Parathyroid adenoma (tissue), 2 donors: ENCODE measurements at regions not wholly inside any gene's neighbourhood (a gene's known extent, or its start where the extent isn't known, plus 50 kb on each side); places are given as distances from the start of the nearest gene placed in this dataset.

Experiments used
- H2AFZ ChIP-seq: fragments of 300-600 bp; sonication (generic); one replicate; pipeline ENCODE4 v1.7.0; 2017; ENCODE audit warnings: antibody characterized with exemption, mild to moderate bottlenecking
- H3K27ac ChIP-seq: fragments of 300-600 bp; sonication (generic); one replicate; pipeline ENCODE4 v1.7.0; 2017
- H3K27me3 ChIP-seq: fragments of 300-600 bp; sonication (generic); one replicate; pipeline ENCODE4 v1.7.0; 2017; ENCODE audit warnings: low read length; ENCODE audit not compliant: control insufficient read depth, insufficient read depth
- H3K36me3 ChIP-seq: fragments of 300-600 bp; sonication (generic); one replicate; pipeline ENCODE4 v1.7.0; 2017; ENCODE audit warnings: low read length; ENCODE audit not compliant: control insufficient read depth, insufficient read depth
- H3K4me1 ChIP-seq: fragments of 300-600 bp; sonication (generic); one replicate; pipeline ENCODE4 v1.7.0; 2017; ENCODE audit warnings: control low read depth
- H3K4me2 ChIP-seq: fragments of 300-600 bp; sonication (generic); one replicate; pipeline ENCODE4 v1.7.0; 2017; ENCODE audit warnings: low read length
- H3K4me3 ChIP-seq: fragments of 300-600 bp; sonication (generic); one replicate; pipeline ENCODE4 v1.7.0; 2017; ENCODE audit warnings: low read depth, low read length
- H3K79me2 ChIP-seq: fragments of 300-600 bp; sonication (generic); one replicate; pipeline ENCODE4 v1.7.0; 2017; ENCODE audit warnings: control low read depth
- H3K9ac ChIP-seq: fragments of 300-600 bp; sonication (generic); one replicate; pipeline ENCODE4 v1.7.0; 2017; ENCODE audit warnings: mild to moderate bottlenecking
- H3K9me3 ChIP-seq: fragments of 300-600 bp; sonication (generic); one replicate; pipeline ENCODE4 v1.7.0; 2017; ENCODE audit warnings: low read length; ENCODE audit not compliant: control insufficient read depth
- TF ChIP-seq, protein P1 (sequence below): fragments of 300-600 bp; sonication (generic); IDR thresholded peaks from one replicate; pipeline ENCODE4 v1.7.0; 2017; ENCODE audit warnings: antibody characterized with exemption, mild to moderate bottlenecking
- donor health status: primary hyperparathyroidism.

GRCh38 chr6:40933864-40934263, 105.2 kb downstream of the UNC5CL start:
- Histone ChIP-seq H3K79me2 (no peaks in the 10 kb centered on the region), H2AFZ (no peak overlapping the region), H3K27me3 (no peaks in the 10 kb centered on the region), H3K36me3 (no peaks in the 10 kb centered on the region), H3K4me3 (no peak overlapping the region), H3K9ac (no peak overlapping the region), H3K4me2 (no peak overlapping the region), H3K27ac (no peak overlapping the region), H3K9me3 (no peaks in the 10 kb centered on the region), H3K4me1 (no peaks in the 10 kb centered on the region)
- TF ChIP-seq, protein P1, sequence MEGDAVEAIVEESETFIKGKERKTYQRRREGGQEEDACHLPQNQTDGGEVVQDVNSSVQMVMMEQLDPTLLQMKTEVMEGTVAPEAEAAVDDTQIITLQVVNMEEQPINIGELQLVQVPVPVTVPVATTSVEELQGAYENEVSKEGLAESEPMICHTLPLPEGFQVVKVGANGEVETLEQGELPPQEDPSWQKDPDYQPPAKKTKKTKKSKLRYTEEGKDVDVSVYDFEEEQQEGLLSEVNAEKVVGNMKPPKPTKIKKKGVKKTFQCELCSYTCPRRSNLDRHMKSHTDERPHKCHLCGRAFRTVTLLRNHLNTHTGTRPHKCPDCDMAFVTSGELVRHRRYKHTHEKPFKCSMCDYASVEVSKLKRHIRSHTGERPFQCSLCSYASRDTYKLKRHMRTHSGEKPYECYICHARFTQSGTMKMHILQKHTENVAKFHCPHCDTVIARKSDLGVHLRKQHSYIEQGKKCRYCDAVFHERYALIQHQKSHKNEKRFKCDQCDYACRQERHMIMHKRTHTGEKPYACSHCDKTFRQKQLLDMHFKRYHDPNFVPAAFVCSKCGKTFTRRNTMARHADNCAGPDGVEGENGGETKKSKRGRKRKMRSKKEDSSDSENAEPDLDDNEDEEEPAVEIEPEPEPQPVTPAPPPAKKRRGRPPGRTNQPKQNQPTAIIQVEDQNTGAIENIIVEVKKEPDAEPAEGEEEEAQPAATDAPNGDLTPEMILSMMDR: no peak

DNA sequence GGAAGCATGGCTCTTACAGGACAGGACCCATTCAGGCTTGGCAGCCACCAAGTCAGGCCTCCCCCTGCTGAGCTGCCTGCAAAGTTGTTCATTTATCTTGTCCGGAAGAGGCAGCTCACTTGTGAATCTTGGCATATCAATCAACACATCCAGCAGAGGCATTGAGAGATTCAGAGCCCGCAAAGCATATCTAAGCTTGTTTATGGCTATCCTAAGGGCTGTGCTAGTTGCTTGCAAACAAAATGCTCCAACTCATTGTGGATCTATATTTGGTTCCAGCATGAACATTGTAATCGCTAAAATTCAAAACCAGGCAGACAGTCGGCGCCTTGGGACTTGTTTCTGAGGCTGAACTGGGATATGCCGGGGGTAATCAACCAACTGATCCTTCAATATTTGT, 106.1 kb downstream of the UNC5CL start:
- Histone ChIP-seq H3K9me3 (no peaks in the 10 kb centered on the region), H3K79me2 (no peaks in the 10 kb centered on the region), H3K9ac (no peak overlapping the region), H2AFZ (no peak overlapping the region), H3K4me2 (no peak overlapping the region), H3K4me3 (no peak overlapping the region), H3K27me3 (no peaks in the 10 kb centered on the region), H3K4me1 (no peaks in the 10 kb centered on the region), H3K27ac (no peak overlapping the region), H3K36me3 (no peaks in the 10 kb centered on the region)
- TF ChIP-seq, protein P1: no peak

DNA sequence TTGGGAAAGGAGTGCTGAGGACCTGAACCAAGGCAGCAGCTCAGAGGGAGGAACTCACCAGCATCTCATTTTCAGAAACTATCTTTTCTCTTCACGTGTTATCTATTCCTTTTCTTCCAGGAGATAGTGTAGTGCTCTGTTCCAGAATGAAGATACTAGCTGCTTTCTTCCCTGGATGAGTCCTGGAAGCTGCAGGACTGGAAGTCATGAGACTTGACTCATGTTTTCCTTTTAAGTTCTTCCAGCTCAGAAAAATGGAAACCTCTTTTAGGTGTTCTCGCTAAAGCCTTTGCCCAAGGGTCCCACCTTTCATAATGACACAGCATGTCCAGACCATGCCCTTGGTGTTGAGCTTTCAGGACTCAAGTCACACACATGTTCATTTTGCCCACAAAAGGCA, 106.7 kb downstream of the UNC5CL start:
- no peak overlapping the region for H3K4me3 ChIP-seq
- no peaks in the 10 kb centered on the region for H3K4me1 ChIP-seq
- no peaks in the 10 kb centered on the region for H3K9me3 ChIP-seq
- TF ChIP-seq, protein P1: no peak
- no peak overlapping the region for H3K27ac ChIP-seq
- H3K27me3 ChIP-seq: no peaks in the 10 kb centered on the region
- no peaks in the 10 kb centered on the region for H3K79me2 ChIP-seq
- H3K36me3 ChIP-seq: no peaks in the 10 kb centered on the region
- no peak overlapping the region for H3K9ac ChIP-seq
- no peak overlapping the region for H3K4me2 ChIP-seq
- no peak overlapping the region for H2AFZ ChIP-seq

DNA sequence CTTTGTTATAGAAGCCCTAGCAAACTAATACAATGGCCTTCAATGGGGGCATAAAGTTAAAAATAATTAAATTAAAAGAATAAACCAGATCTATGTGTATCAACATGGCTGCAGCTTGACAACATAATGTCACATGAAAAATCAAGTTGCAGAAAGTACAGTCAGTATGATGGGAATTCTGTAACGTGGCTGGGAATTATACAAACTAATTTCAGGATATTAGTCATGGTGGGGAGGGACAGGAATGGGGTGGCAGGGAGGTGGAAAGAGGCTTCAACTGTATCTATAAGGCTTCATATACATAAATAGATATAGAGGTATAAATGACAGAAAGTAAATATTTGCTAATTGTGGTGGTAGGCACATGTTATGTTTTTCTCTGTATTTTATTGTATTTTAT, 107.1 kb downstream of the UNC5CL start:
- H3K4me1 ChIP-seq: no peaks in the 10 kb centered on the region
- no peak overlapping the region for H3K4me2 ChIP-seq
- H3K79me2 ChIP-seq: no peaks in the 10 kb centered on the region
- H3K4me3 ChIP-seq: no peak overlapping the region
- no peaks in the 10 kb centered on the region for H3K27me3 ChIP-seq
- H3K36me3 ChIP-seq: no peaks in the 10 kb centered on the region
- TF ChIP-seq, protein P1: no peak
- no peaks in the 10 kb centered on the region for H3K9me3 ChIP-seq
- no peak overlapping the region for H2AFZ ChIP-seq
- no peak overlapping the region for H3K9ac ChIP-seq
- no peak overlapping the region for H3K27ac ChIP-seq

DNA sequence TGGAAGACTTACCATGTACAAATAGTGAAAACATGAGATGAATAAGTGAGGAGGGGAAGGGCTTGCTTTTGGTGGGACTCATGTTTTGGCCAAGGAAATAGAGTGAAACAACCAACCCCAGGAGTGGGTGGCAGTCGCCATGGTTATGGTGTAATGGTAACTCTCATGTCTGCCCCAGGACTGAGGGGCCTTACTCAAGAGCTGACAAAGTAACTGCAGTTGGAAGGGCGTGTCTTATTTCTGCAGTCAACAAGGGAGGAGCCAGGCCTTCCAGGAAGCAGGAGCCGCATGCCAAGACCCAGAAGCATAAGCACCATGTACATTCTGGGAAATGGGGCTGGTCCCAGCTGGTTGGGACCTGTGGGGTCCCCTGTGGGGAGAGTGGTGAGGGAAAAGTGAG, 108.5 kb downstream of the UNC5CL start:
- H3K4me1 ChIP-seq: no peaks in the 10 kb centered on the region
- no peaks in the 10 kb centered on the region for H3K36me3 ChIP-seq
- H3K27ac ChIP-seq: no peak overlapping the region
- H3K4me2 ChIP-seq: no peak overlapping the region
- H3K79me2 ChIP-seq: no peaks in the 10 kb centered on the region
- no peak overlapping the region for H2AFZ ChIP-seq
- H3K9me3 ChIP-seq: no peaks in the 10 kb centered on the region
- TF ChIP-seq, protein P1: no peak
- no peak overlapping the region for H3K9ac ChIP-seq
- H3K27me3 ChIP-seq: no peaks in the 10 kb centered on the region
- H3K4me3 ChIP-seq: no peak overlapping the region
